NCI-H1694 (cell line): ENCODE measurements at regions not wholly inside any gene's neighbourhood (a gene's known extent, or its start where the extent isn't known, plus 50 kb on each side); places are given as distances from the start of the nearest gene placed in this dataset.

Source experiments
- DNase-seq: peaks from one replicate; lab custom pipeline; 2025; lab: John Stamatoyannopoulos, UW

- no peak for DNase-seq
Observed at GRCh38 chr5:126315341-126315740, 107.9 kb upstream of the GRAMD2B start.

- no peak for DNase-seq
Observed at GRCh38 chr5:126332326-126332725, 90.9 kb upstream of the GRAMD2B start.

- peak; percentile 24 for DNase-seq
Observed at GRCh38 chr5:126334760-126335159, 88.4 kb upstream of the GRAMD2B start.

- no peak for DNase-seq
Observed at GRCh38 chr5:126335886-126336285, 87.3 kb upstream of the GRAMD2B start.

- DNase-seq: no peak
Observed at GRCh38 chr5:126338635-126339034, 84.6 kb upstream of the GRAMD2B start.

- DNase-seq: peak; percentile 37
Observed at GRCh38 chr5:126339215-126339805, 83.9 kb upstream of the GRAMD2B start.

GRCh38 chr5:126341906-126342630 is 81.1 kb upstream of the GRAMD2B start:
- DNase-seq: no peak

- no peak for DNase-seq
Observed at GRCh38 chr5:126348855-126349635, 74.2 kb upstream of the GRAMD2B start.

GRCh38 chr5:126351153-126351552 is 72.1 kb upstream of the GRAMD2B start:
- DNase-seq: no peak

- DNase-seq: peak; percentile 47
Observed at GRCh38 chr5:126354012-126354857, 69.0 kb upstream of the GRAMD2B start.

- no peak for DNase-seq
Observed at GRCh38 chr5:126354858-126355731, 68.1 kb upstream of the GRAMD2B start.

GRCh38 chr5:126355940-126356339 is 67.3 kb upstream of the GRAMD2B start:
- DNase-seq: no peak

GRCh38 chr5:126357585-126358342 is 65.4 kb upstream of the GRAMD2B start:
- no peak for DNase-seq

GRCh38 chr5:126358525-126358924 is 64.7 kb upstream of the GRAMD2B start:
- no peak for DNase-seq

GRCh38 chr5:126359884-126360283 is 63.3 kb upstream of the GRAMD2B start:
- DNase-seq: no peak

- no peak for DNase-seq
Observed at GRCh38 chr5:126360467-126360866, 62.7 kb upstream of the GRAMD2B start.

- no peak for DNase-seq
Observed at GRCh38 chr5:126363658-126364057, 59.6 kb upstream of the GRAMD2B start.

GRCh38 chr5:126364206-126364902 is 58.9 kb upstream of the GRAMD2B start:
- DNase-seq: no peak

GRCh38 chr5:126365446-126366198 is 57.6 kb upstream of the GRAMD2B start:
- no peak for DNase-seq
